Hepatocyte (in vitro differentiated cells): ENCODE measurements at regions not wholly inside any gene's neighbourhood (a gene's known extent, or its start where the extent isn't known, plus 50 kb on each side); places are given as distances from the start of the nearest gene placed in this dataset.
"Not testable (repeated sequence)": the region's sequence is repeated elsewhere in the genome, so short reads cannot be mapped to it uniquely, and the experiment has no call there.

Source experiments
- DNase-seq: peaks from one replicate; pipeline ENCODE4 v3.0.0-alpha.2; 2016; ENCODE audit warnings: low spot score
- H2AFZ ChIP-seq: fragments of 200-600 bp; sonication (generic); 2 replicates; pipeline ENCODE4 v1.6.0; 2016; ENCODE audit warnings: antibody characterized with exemption, mild to moderate bottlenecking
- H3K27ac ChIP-seq: fragments of 200-600 bp; sonication (generic); 2 replicates; pipeline ENCODE4 v1.5.1; 2016; ENCODE audit warnings: mild to moderate bottlenecking
- H3K27me3 ChIP-seq: fragments of 200-600 bp; sonication (generic); 2 replicates; pipeline ENCODE4 v1.6.1; 2016
- H3K36me3 ChIP-seq: fragments of 200-600 bp; sonication (generic); replicated peaks from 2 replicates; pipeline ENCODE4 v1.5.1; 2016; ENCODE audit warnings: low read depth; ENCODE audit not compliant: insufficient read depth
- H3K4me1 ChIP-seq: fragments of 200-600 bp; sonication (generic); 2 replicates; pipeline ENCODE4 v1.5.1; 2016; ENCODE audit warnings: mild to moderate bottlenecking, moderate library complexity; ENCODE audit not compliant: insufficient read depth
- H3K4me2 ChIP-seq: fragments of 200-600 bp; sonication (generic); 2 replicates; pipeline ENCODE4 v1.6.0; 2016
- H3K4me3 ChIP-seq: fragments of 200-600 bp; sonication (generic); 2 replicates; pipeline ENCODE4 v1.5.1; 2016; ENCODE audit warnings: mild to moderate bottlenecking
- H3K79me2 ChIP-seq: fragments of 200-600 bp; sonication (generic); 2 replicates; pipeline ENCODE4 v1.6.0; 2017; ENCODE audit warnings: mild to moderate bottlenecking
- H3K9me2 ChIP-seq: fragments of 200-600 bp; sonication (generic); replicated peaks from 2 replicates; pipeline ENCODE4 v1.6.0; 2017; ENCODE audit warnings: mild to moderate bottlenecking; ENCODE audit not compliant: insufficient read depth
- H3K9me3 ChIP-seq: fragments of 200-600 bp; sonication (generic); 2 replicates; pipeline ENCODE4 v1.5.1; 2016; ENCODE audit warnings: low read depth, mild to moderate bottlenecking
- H4K20me1 ChIP-seq: fragments of 200-600 bp; sonication (generic); 2 replicates; pipeline ENCODE4 v1.6.0; 2016; ENCODE audit warnings: mild to moderate bottlenecking; ENCODE audit not compliant: insufficient read depth, poor library complexity, severe bottlenecking
- CTCF ChIP-seq: fragments of 200-600 bp; sonication (generic); IDR thresholded peaks from 2 replicates; pipeline ENCODE4 v1.5.1; 2016; ENCODE audit warnings: antibody characterized with exemption, mild to moderate bottlenecking; ENCODE audit not compliant: poor library complexity
- EZH2 ChIP-seq: fragments of 200-600 bp; sonication (generic); IDR thresholded peaks from 2 replicates; pipeline ENCODE4 v1.6.1; 2016; ENCODE audit warnings: antibody characterized with exemption, mild to moderate bottlenecking, borderline replicate concordance
- EZH2phosphoT487 ChIP-seq: fragments of 200-600 bp; sonication (generic); IDR thresholded peaks from one replicate; pipeline ENCODE4 v1.6.1; 2018; ENCODE audit warnings: antibody characterized with exemption, mild to moderate bottlenecking, low read depth, moderate library complexity; ENCODE audit not compliant: unreplicated experiment, severe bottlenecking
- WGBS: methylation state at CpG from one replicate; pipeline ENCODE4 v1.1.6; 2016; ENCODE audit warnings: low lambda C conversion rate; ENCODE audit errors: missing lambda C conversion rate; 5-methylcytosine and 5-hydroxymethylcytosine counted together

GRCh38 chr18:39232490-39232889 is 1666.9 kb upstream of the CELF4 start:
- Histone ChIP-seq H3K4me1 (no peaks in the 10 kb centered on the region), H3K27ac (no peak overlapping the region), H2AFZ (no peak overlapping the region), H3K4me2 (no peak overlapping the region), H3K27me3 (no peaks in the 10 kb centered on the region), H3K79me2 (no peaks in the 10 kb centered on the region), H4K20me1 (no peaks in the 10 kb centered on the region), H3K4me3 (no peak overlapping the region), H3K36me3 (no peaks in the 10 kb centered on the region), H3K9me3 (no peaks in the 10 kb centered on the region), H3K9me2 (no peaks in the 10 kb centered on the region)
- DNase-seq: no peak
- TF ChIP-seq EZH2phosphoT487: no peak
- TF ChIP-seq CTCF: no peak
- no peak for TF ChIP-seq EZH2
- 82% methylated on average over 2 of the region's 2 CpGs for WGBS

- no peak for DNase-seq
- H3K4me2 ChIP-seq: no peak overlapping the region
- no peaks in the 10 kb centered on the region for H3K36me3 ChIP-seq
Observed at GRCh38 chr18:39230086-39230803, 1664.6 kb upstream of the CELF4 start.

GRCh38 chr18:39227769-39228168 is 1662.2 kb upstream of the CELF4 start:
- H3K4me1 ChIP-seq, H3K36me3 ChIP-seq, H3K9me2 ChIP-seq, DNase-seq, H3K27ac ChIP-seq, H3K4me3 ChIP-seq, H3K27me3 ChIP-seq, H2AFZ ChIP-seq, H3K4me2 ChIP-seq, H4K20me1 ChIP-seq, H3K9me3 ChIP-seq, H3K79me2 ChIP-seq: not testable (repeated sequence)
- WGBS: 89% methylated on average over 2 of the region's 2 CpGs

More at GRCh38 chr18:39230086-39230803, 1664.6 kb upstream of the CELF4 start:
- Histone ChIP-seq H3K79me2 (no peaks in the 10 kb centered on the region), H3K27ac (no peak overlapping the region), H3K9me3 (no peaks in the 10 kb centered on the region), H2AFZ (no peak overlapping the region), H3K4me3 (no peak overlapping the region), H3K27me3 (no peaks in the 10 kb centered on the region), H3K4me1 (no peaks in the 10 kb centered on the region), H4K20me1 (no peaks in the 10 kb centered on the region), H3K9me2 (no peaks in the 10 kb centered on the region)
- 45% methylated on average over 5 of the region's 5 CpGs for WGBS
- TF ChIP-seq EZH2 (no peak), CTCF (no peak), EZH2phosphoT487 (no peak)

GRCh38 chr18:39225373-39225772 is 1659.8 kb upstream of the CELF4 start:
- Histone ChIP-seq H2AFZ (no peak overlapping the region), H3K36me3 (no peaks in the 10 kb centered on the region), H3K9me2 (no peaks in the 10 kb centered on the region), H4K20me1 (no peaks in the 10 kb centered on the region), H3K27ac (no peak overlapping the region), H3K4me1 (no peaks in the 10 kb centered on the region), H3K9me3 (no peaks in the 10 kb centered on the region), H3K27me3 (no peaks in the 10 kb centered on the region), H3K4me2 (no peak overlapping the region), H3K4me3 (no peak overlapping the region), H3K79me2 (no peaks in the 10 kb centered on the region)
- DNase-seq: no peak
- 71% methylated on average over 1 of the region's 1 CpG for WGBS
- TF ChIP-seq CTCF: no peak
- no peak for TF ChIP-seq EZH2phosphoT487
- TF ChIP-seq EZH2: no peak
